ENCODE measurements at regions not wholly inside any gene's neighbourhood (a gene's known extent, or its start where the extent isn't known, plus 50 kb on each side); places are given as distances from the start of the nearest gene placed in this dataset.

DNA sequence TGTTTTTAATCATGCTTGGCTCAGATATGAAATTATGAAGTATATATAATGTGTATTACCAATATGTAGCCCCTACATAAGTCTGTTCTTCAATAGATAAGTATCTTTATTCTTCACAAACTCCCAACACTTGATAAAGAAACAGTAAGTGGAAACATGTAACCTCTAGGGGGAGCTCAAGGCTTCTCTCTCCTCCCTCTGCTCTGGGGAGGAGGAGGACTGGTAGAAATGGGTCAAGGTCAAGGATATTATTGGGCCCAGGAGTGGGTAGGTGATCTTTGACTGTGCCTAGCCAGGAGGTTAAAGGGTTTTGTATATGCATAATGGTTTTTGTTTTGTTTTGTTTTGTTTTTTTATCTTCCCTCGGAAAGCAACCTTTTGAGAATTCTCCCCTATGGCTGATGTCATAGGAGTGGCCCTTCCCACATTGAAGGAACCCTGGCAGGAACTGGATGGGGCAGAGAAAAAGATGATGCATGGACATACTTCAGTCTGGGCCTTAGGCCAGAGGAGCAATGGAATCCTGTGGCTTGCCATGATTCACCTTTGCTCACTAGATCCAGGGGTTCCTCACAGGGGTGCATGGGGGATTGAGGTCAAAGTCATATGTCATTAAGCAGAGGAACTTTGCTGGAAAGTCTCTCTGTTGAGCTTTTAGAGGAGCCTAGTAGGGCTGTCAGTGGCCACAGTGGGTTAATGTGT is 460.3 kb downstream of the MID1IP1 start:
- TF ChIP-seq SMC3 (conservative IDR thresholded peaks at IDR 0.05; ENCODE audit: poor library complexity) (peak; percentile 58), EZH2 (IDR thresholded peaks at IDR 0.05; ENCODE audit: borderline replicate concordance, insufficient read depth, low read length, poor library complexity, severe bottlenecking) (no peak), POLR2AphosphoS5 (IDR thresholded peaks at IDR 0.05) (no peak), EP300 (conservative IDR thresholded peaks at IDR 0.05; ENCODE audit: poor library complexity, severe bottlenecking) (no peak), RAD21 (conservative IDR thresholded peaks at IDR 0.05) (peak; percentile 60)
- TF ChIP-seq, protein P1, sequence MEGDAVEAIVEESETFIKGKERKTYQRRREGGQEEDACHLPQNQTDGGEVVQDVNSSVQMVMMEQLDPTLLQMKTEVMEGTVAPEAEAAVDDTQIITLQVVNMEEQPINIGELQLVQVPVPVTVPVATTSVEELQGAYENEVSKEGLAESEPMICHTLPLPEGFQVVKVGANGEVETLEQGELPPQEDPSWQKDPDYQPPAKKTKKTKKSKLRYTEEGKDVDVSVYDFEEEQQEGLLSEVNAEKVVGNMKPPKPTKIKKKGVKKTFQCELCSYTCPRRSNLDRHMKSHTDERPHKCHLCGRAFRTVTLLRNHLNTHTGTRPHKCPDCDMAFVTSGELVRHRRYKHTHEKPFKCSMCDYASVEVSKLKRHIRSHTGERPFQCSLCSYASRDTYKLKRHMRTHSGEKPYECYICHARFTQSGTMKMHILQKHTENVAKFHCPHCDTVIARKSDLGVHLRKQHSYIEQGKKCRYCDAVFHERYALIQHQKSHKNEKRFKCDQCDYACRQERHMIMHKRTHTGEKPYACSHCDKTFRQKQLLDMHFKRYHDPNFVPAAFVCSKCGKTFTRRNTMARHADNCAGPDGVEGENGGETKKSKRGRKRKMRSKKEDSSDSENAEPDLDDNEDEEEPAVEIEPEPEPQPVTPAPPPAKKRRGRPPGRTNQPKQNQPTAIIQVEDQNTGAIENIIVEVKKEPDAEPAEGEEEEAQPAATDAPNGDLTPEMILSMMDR (IDR thresholded peaks at IDR 0.05; ENCODE audit: poor library complexity, severe bottlenecking) = peak; percentile 50
- H2AFZ ChIP-seq (ENCODE audit: low read depth, low read length) = no peak overlapping the region
- H4K20me1 ChIP-seq (ENCODE audit: insufficient read depth) = no peaks in the 10 kb centered on the region
- H3K4me2 ChIP-seq (ENCODE audit: low read length) = no peak overlapping the region
- no peak overlapping the region for H3K9ac ChIP-seq (ENCODE audit: low read length)
- no peak overlapping the region for H3K27ac ChIP-seq (ENCODE audit: low read length)
- H3K36me3 ChIP-seq (ENCODE audit: insufficient read depth, low read length) = no peaks in the 10 kb centered on the region
- no peaks in the 10 kb centered on the region for H3K9me2 ChIP-seq (ENCODE audit: insufficient read depth, low read length)
- H3F3A ChIP-seq (ENCODE audit: insufficient read depth, low read length, poor library complexity, severe bottlenecking) = no peaks in the 10 kb centered on the region
- no peaks in the 10 kb centered on the region for H3K79me2 ChIP-seq (replicated peaks; ENCODE audit: insufficient read depth, low read length)
- H3K9me3 ChIP-seq (ENCODE audit: low read length) = no peaks in the 10 kb centered on the region
- H3K4me3 ChIP-seq (ENCODE audit: low read length) = no peak overlapping the region
- H3K27me3 ChIP-seq (ENCODE audit: insufficient read depth, low read depth, low read length) = no peaks in the 10 kb centered on the region

- Histone ChIP-seq H3K9ac (ENCODE audit: low read length) (no peak overlapping the region), H2AFZ (ENCODE audit: low read depth, low read length) (no peak overlapping the region), H3K4me2 (ENCODE audit: low read length) (no peak overlapping the region), H3K4me3 (ENCODE audit: low read length) (no peak overlapping the region), H3K27me3 (ENCODE audit: insufficient read depth, low read depth, low read length) (no peaks in the 10 kb centered on the region), H3K36me3 (ENCODE audit: insufficient read depth, low read length) (no peaks in the 10 kb centered on the region), H3F3A (ENCODE audit: insufficient read depth, low read length, poor library complexity, severe bottlenecking) (no peaks in the 10 kb centered on the region), H3K79me2 (replicated peaks; ENCODE audit: insufficient read depth, low read length) (no peaks in the 10 kb centered on the region), H3K9me3 (ENCODE audit: low read length) (no peaks in the 10 kb centered on the region), H3K9me2 (ENCODE audit: insufficient read depth, low read length) (no peaks in the 10 kb centered on the region), H4K20me1 (ENCODE audit: insufficient read depth) (no peaks in the 10 kb centered on the region), H3K27ac (ENCODE audit: low read length) (no peak overlapping the region)
- no peak for TF ChIP-seq MXI1 (conservative IDR thresholded peaks at IDR 0.05; ENCODE audit: poor library complexity, severe bottlenecking)
- TF ChIP-seq TAF1 (IDR thresholded peaks at IDR 0.05; ENCODE audit: low read depth) = no peak
- TF ChIP-seq EZH2 (IDR thresholded peaks at IDR 0.05; ENCODE audit: borderline replicate concordance, insufficient read depth, low read length, poor library complexity, severe bottlenecking) = no peak
- TF ChIP-seq, protein P1 (IDR thresholded peaks at IDR 0.05; ENCODE audit: poor library complexity, severe bottlenecking) = no peak
- no peak for TF ChIP-seq SMC3 (conservative IDR thresholded peaks at IDR 0.05; ENCODE audit: poor library complexity)
- no peak for TF ChIP-seq RAD21 (conservative IDR thresholded peaks at IDR 0.05)
- TF ChIP-seq REST (IDR thresholded peaks at IDR 0.05; ENCODE audit: borderline replicate concordance) = no peak
- TF ChIP-seq POLR2AphosphoS5 (IDR thresholded peaks at IDR 0.05) = no peak
- TF ChIP-seq EP300 (conservative IDR thresholded peaks at IDR 0.05; ENCODE audit: poor library complexity, severe bottlenecking) = no peak
Measured at GRCh38 chrX:39262641-39263040, 461.4 kb downstream of the MID1IP1 start.
